ENCODE measurements at regions not wholly inside any gene's neighbourhood (a gene's known extent, or its start where the extent isn't known, plus 50 kb on each side); places are given as distances from the start of the nearest gene placed in this dataset.

- CTCF ChIA-PET (ENCODE audit: low intra/inter-chr PET ratio) = no interaction called here
- POLR2A ChIA-PET = no interaction called here
- no peaks in the 10 kb centered on the region; a peak in 1 of 5 replicates for H3K27me3 ChIP-seq (ENCODE audit: control insufficient read depth in 2 of 2, insufficient read depth in 2 of 2, low read length in 2 of 2)
- no peaks in the 10 kb centered on the region for H4K20me1 ChIP-seq (replicated peaks; ENCODE audit: control insufficient read depth, insufficient read depth, low read length)
- in situ Hi-C loops (cut with MboI) = no loop called here
- H3K9me1 ChIP-seq (ENCODE audit: control insufficient read depth, insufficient read depth, low read length) = no peaks in the 10 kb centered on the region
- intact Hi-C loops (cut with micrococcal nuclease) = no loop called here
- FAIRE-seq (no peak), DNase-seq (ENCODE audit: extremely low read depth in 1 of 4, low spot score in 3 of 4) (no peak), ATAC-seq (no peak)
- H3K9me3 ChIP-seq (replicated peaks; ENCODE audit: control insufficient read depth, insufficient read depth, low read depth, low read length) = no peaks in the 10 kb centered on the region
- H3K9ac ChIP-seq (ENCODE audit: insufficient read depth in 1 of 2, low read depth in 2 of 2, low read length in 2 of 2) = no peak overlapping the region
- H3K4me2 ChIP-seq (ENCODE audit: insufficient read depth, low read length) = no peak overlapping the region
- H3K4me1 ChIP-seq (replicated peaks in 1 of 2; ENCODE audit: control insufficient read depth in 2 of 2, insufficient read depth in 2 of 2, low read length in 2 of 2) = no peaks in the 10 kb centered on the region
- no peaks in the 10 kb centered on the region for H3K79me2 ChIP-seq (ENCODE audit: control insufficient read depth, insufficient read depth, low read length)
- no peak overlapping the region for H3K27ac ChIP-seq (ENCODE audit: extremely low read depth, low read depth, low read length)
- BruUV-seq (replicated peaks) = no TSS peak
- H3K36me3 ChIP-seq (ENCODE audit: control insufficient read depth, insufficient read depth, low read length) = no peaks in the 10 kb centered on the region
- no peak overlapping the region for H3K4me3 ChIP-seq
- H2AFZ ChIP-seq (ENCODE audit: low read depth, low read length) = no peak overlapping the region
- TF ChIP-seq IRF1 (CRISPR knock-in tag; IDR thresholded peaks at IDR 0.05; ENCODE audit: borderline replicate concordance) (no peak), SIX5 (IDR thresholded peaks at IDR 0.05; ENCODE audit: borderline replicate concordance in 1 of 2, insufficient read depth in 1 of 2, low read depth in 1 of 2, low read length in 2 of 2) (no peak), SMAD3 (CRISPR knock-in tag; conservative IDR thresholded peaks at IDR 0.05) (no peak), NRF1 (conservative IDR thresholded peaks at IDR 0.05 in 1 of 2, IDR thresholded peaks at IDR 0.05 in 1 of 2) (no peak), JUNB (CRISPR knock-in tag; conservative IDR thresholded peaks at IDR 0.05) (no peak), PHF8 (IDR thresholded peaks at IDR 0.05; ENCODE audit: borderline replicate concordance, low read length) (no peak), CSDE1 (IDR thresholded peaks at IDR 0.05) (no peak), LCOR (CRISPR knock-in tag; IDR thresholded peaks at IDR 0.05) (no peak), ZBTB2 (IDR thresholded peaks at IDR 0.05) (no peak), GATA2 (CRISPR knock-in tag; IDR thresholded peaks at IDR 0.05) (no peak), ZNF699 (CRISPR knock-in tag; IDR thresholded peaks at IDR 0.05; ENCODE audit: insufficient replicate concordance) (no peak), RNF219 (CRISPR knock-in tag; IDR thresholded peaks at IDR 0.05) (no peak), ZFP91 (CRISPR knock-in tag; IDR thresholded peaks at IDR 0.05) (no peak), SP2 (IDR thresholded peaks at IDR 0.05; ENCODE audit: extremely low read depth, low read depth, low read length, poor library complexity, severe bottlenecking) (no peak), ZNF766 (CRISPR knock-in tag; conservative IDR thresholded peaks at IDR 0.05) (no peak), ZBED1 (IDR thresholded peaks at IDR 0.05) (no peak), ZNF263 (CRISPR knock-in tag; IDR thresholded peaks at IDR 0.05; ENCODE audit: borderline replicate concordance) (no peak)
These were observed 403.5 kb downstream of the FGF9 start for GRCh38 chr13:22074403-22074802.
